H9 (cell line): ENCODE measurements at regions not wholly inside any gene's neighbourhood (a gene's known extent, or its start where the extent isn't known, plus 50 kb on each side); places are given as distances from the start of the nearest gene placed in this dataset.

Source experiments
- DNase-seq: peaks from one replicate; pipeline ENCODE4 v3.0.0-alpha.2; 2017
- H2AFZ ChIP-seq: one replicate; pipeline ENCODE4 v1.6.1; 2013; ENCODE audit warnings: mild to moderate bottlenecking, low read length, control low read depth, moderate library complexity
- H2AK5ac ChIP-seq: 2 replicates; pipeline ENCODE4 v1.6.1; 2013; ENCODE audit warnings: low read length, control low read depth, mixed read lengths; ENCODE audit not compliant: insufficient read length
- H2BK120ac ChIP-seq: one replicate; pipeline ENCODE4 v1.6.1; 2013; ENCODE audit warnings: low read depth, mild to moderate bottlenecking, low read length, control low read depth, inconsistent platforms; ENCODE audit not compliant: poor library complexity, severe bottlenecking
- H2BK12ac ChIP-seq: 2 replicates; pipeline ENCODE4 v1.6.1; 2013; ENCODE audit warnings: low read length, control low read depth, mixed read lengths, low read depth; ENCODE audit not compliant: insufficient read length
- H2BK15ac ChIP-seq: 2 replicates; pipeline ENCODE4 v1.6.1; 2013; ENCODE audit warnings: low read depth, low read length, control low read depth
- H2BK20ac ChIP-seq: one replicate; pipeline ENCODE4 v1.6.1; 2013; ENCODE audit warnings: low read depth, mild to moderate bottlenecking, low read length, control low read depth, inconsistent platforms; ENCODE audit not compliant: poor library complexity, severe bottlenecking
- H2BK5ac ChIP-seq: 2 replicates; pipeline ENCODE4 v1.6.1; 2013; ENCODE audit warnings: low read length, control low read depth, mixed read lengths; ENCODE audit not compliant: insufficient read length
- H3K14ac ChIP-seq: 2 replicates; pipeline ENCODE4 v1.6.1; 2013; ENCODE audit warnings: low read length, control low read depth; ENCODE audit not compliant: insufficient read depth
- H3K18ac ChIP-seq: 2 replicates; pipeline ENCODE4 v1.6.1; 2013; ENCODE audit warnings: low read depth, mild to moderate bottlenecking, mixed read lengths, low read length, control low read depth; ENCODE audit not compliant: insufficient read length
- H3K23ac ChIP-seq: 2 replicates; pipeline ENCODE4 v1.6.1; 2013; ENCODE audit warnings: low read length, control low read depth, mixed read lengths, low read depth; ENCODE audit not compliant: insufficient read length
- H3K23me2 ChIP-seq: 2 replicates; pipeline ENCODE4 v1.6.1; 2013; ENCODE audit warnings: low read depth, mild to moderate bottlenecking, mixed read lengths, low read length, control low read depth; ENCODE audit not compliant: insufficient read length, poor library complexity, severe bottlenecking
- H3K27ac ChIP-seq: 2 replicates; pipeline ENCODE4 v1.5.1; 2013; ENCODE audit warnings: low read length, control low read depth, mixed read lengths, low read depth; ENCODE audit not compliant: insufficient read length
- H3K27me3 ChIP-seq: 2 replicates; pipeline ENCODE4 v1.6.1; 2013; ENCODE audit warnings: low read length, control low read depth, inconsistent platforms; ENCODE audit not compliant: insufficient read depth
- H3K4ac ChIP-seq: 2 replicates; pipeline ENCODE4 v1.6.1; 2013; ENCODE audit warnings: low read depth, mild to moderate bottlenecking, control low read depth, inconsistent platforms, low read length, moderate library complexity
- H3K4me1 ChIP-seq: 2 replicates; pipeline ENCODE4 v1.6.1; 2013; ENCODE audit warnings: low read length, control low read depth, inconsistent platforms; ENCODE audit not compliant: insufficient read depth
- H3K4me2 ChIP-seq: 2 replicates; pipeline ENCODE4 v1.6.1; 2013; ENCODE audit warnings: low read length, control low read depth, mixed read lengths; ENCODE audit not compliant: insufficient read length, insufficient read depth
- H3K56ac ChIP-seq: 2 replicates; pipeline ENCODE4 v1.6.1; 2013; ENCODE audit warnings: low read depth, mild to moderate bottlenecking, mixed read lengths, low read length, control low read depth; ENCODE audit not compliant: insufficient read length
- H3K79me1 ChIP-seq: 2 replicates; pipeline ENCODE4 v1.6.1; 2013; ENCODE audit warnings: low read depth, mild to moderate bottlenecking, moderate library complexity, low read length, control low read depth, inconsistent platforms; ENCODE audit not compliant: insufficient read depth, poor library complexity, severe bottlenecking
- H3K79me2 ChIP-seq: 2 replicates; pipeline ENCODE4 v1.6.1; 2013; ENCODE audit warnings: low read length, control low read depth, inconsistent platforms; ENCODE audit not compliant: insufficient read depth
- H3K9ac ChIP-seq: 2 replicates; pipeline ENCODE4 v1.6.1; 2013; ENCODE audit warnings: low read length, control low read depth, mixed read lengths; ENCODE audit not compliant: insufficient read length; ENCODE audit errors: extremely low read depth
- H3K9me3 ChIP-seq: one replicate; pipeline ENCODE4 v1.6.1; 2013; ENCODE audit warnings: low read depth, low read length, inconsistent platforms; ENCODE audit not compliant: control insufficient read depth
- H3T11ph ChIP-seq: one replicate; pipeline ENCODE4 v1.6.1; 2013; ENCODE audit warnings: mild to moderate bottlenecking, low read length, control low read depth, inconsistent platforms
- H4K20me1 ChIP-seq: one replicate; pipeline ENCODE4 v1.6.1; 2013; ENCODE audit not compliant: control insufficient read depth, insufficient read length, insufficient read depth
- H4K5ac ChIP-seq: 2 replicates; pipeline ENCODE4 v1.6.1; 2013; ENCODE audit warnings: low read depth, mild to moderate bottlenecking, mixed read lengths, low read length, control low read depth; ENCODE audit not compliant: insufficient read length
- H4K8ac ChIP-seq: replicated peaks from 2 replicates; pipeline ENCODE4 v1.6.1; 2013; ENCODE audit warnings: low read length, control low read depth, mixed read lengths, low read depth; ENCODE audit not compliant: insufficient read length
- H4K91ac ChIP-seq: 2 replicates; pipeline ENCODE4 v1.6.1; 2013; ENCODE audit warnings: low read depth, mild to moderate bottlenecking, moderate library complexity, mixed read lengths, low read length, control low read depth; ENCODE audit not compliant: insufficient read length
- H3K27ac Mint-ChIP-seq, 3 experiments: 2 replicates in 2 of 3; 3 replicates in 1 of 3; pipeline ENCODE4 v1.8.0; 2020 to 2021; ENCODE audit warnings: mixed read lengths in 3 of 3, mild to moderate bottlenecking in 1 of 3, moderate library complexity in 1 of 3
- H3K27me3 Mint-ChIP-seq: 2 replicates; pipeline ENCODE4 v1.8.0; 2021; ENCODE audit warnings: low read depth, mild to moderate bottlenecking, moderate library complexity, mixed read lengths
- H3K36me3 Mint-ChIP-seq, 3 experiments: 2 replicates in 2 of 3; 3 replicates in 1 of 3; pipeline ENCODE4 v1.8.0; 2020 to 2021; ENCODE audit warnings: low read depth in 3 of 3, mixed read lengths in 3 of 3; ENCODE audit not compliant: insufficient read depth in 1 of 3
- H3K4me1 Mint-ChIP-seq, 2 experiments: 2 replicates each; pipeline ENCODE4 v1.8.0; 2020; ENCODE audit warnings: mixed read lengths in 2 of 2
- H3K4me3 Mint-ChIP-seq, 2 experiments: 2 replicates in 1 of 2; 3 replicates in 1 of 2; pipeline ENCODE4 v1.8.0; 2020 to 2021; ENCODE audit warnings: mild to moderate bottlenecking in 2 of 2, mixed read lengths in 2 of 2, moderate library complexity in 1 of 2
- H3K9me3 Mint-ChIP-seq, 2 experiments: 2 replicates in 1 of 2; 3 replicates in 1 of 2; pipeline ENCODE4 v1.8.0; 2020; ENCODE audit warnings: mild to moderate bottlenecking in 2 of 2, mixed read lengths in 2 of 2, moderate library complexity in 1 of 2
- CTCF ChIP-seq: fragments of 200-600 bp; sonication (generic); conservative IDR thresholded peaks from 3 replicates; pipeline ENCODE4 v1.8.0; 2021; ENCODE audit warnings: antibody characterized with exemption, mild to moderate bottlenecking
- WGBS: extraction: QIAGEN DNeasy Blood & Tissue Kit; methylation state at CpG from one replicate; pipeline ENCODE4 v1.1.7; 2013; ENCODE audit warnings: missing lambda C conversion rate, low lambda C conversion rate, mixed read lengths; ENCODE audit not compliant: insufficient read length; ENCODE audit errors: extremely low coverage; 5-methylcytosine and 5-hydroxymethylcytosine counted together

- Mint-ChIP-seq H3K27ac (no peak overlapping the region), H3K4me1 (peaks cover 0 to 2% of the 10 kb centered on the region in 2 experiments; a peak in 1 of 4 replicates), H3K27me3 (no peaks in the 10 kb centered on the region), H3K9me3 (no peaks in the 10 kb centered on the region), H3K36me3 (no peaks in the 10 kb centered on the region), H3K4me3 (no peak overlapping the region)
- Histone ChIP-seq H3K4ac (no peak overlapping the region), H3K9me3 (no peaks in the 10 kb centered on the region), H4K91ac (no peak overlapping the region), H4K20me1 (no peaks in the 10 kb centered on the region), H2BK5ac (no peak overlapping the region), H2BK120ac (no peak overlapping the region), H3K27me3 (no peaks in the 10 kb centered on the region), H3K4me2 (no peak overlapping the region), H3K27ac (no peak overlapping the region), H3K18ac (no peak overlapping the region), H3K23ac (no peak overlapping the region), H4K8ac (no peak overlapping the region), H3K4me1 (no peaks in the 10 kb centered on the region), H3K79me2 (no peaks in the 10 kb centered on the region), H3K23me2 (no peaks in the 10 kb centered on the region), H2BK15ac (no peak overlapping the region), H3K14ac (no peak overlapping the region), H3T11ph (no peak overlapping the region), H2AK5ac (no peak overlapping the region), H3K9ac (no peak overlapping the region), H2BK20ac (no peak overlapping the region), H4K5ac (no peak overlapping the region), H3K79me1 (no peaks in the 10 kb centered on the region), H2BK12ac (no peak overlapping the region), H3K56ac (no peak overlapping the region), H2AFZ (no peak overlapping the region)
- no peak for DNase-seq
- no CpG with 5 or more reads among the region's 7 CpGs for WGBS
- TF ChIP-seq CTCF = no peak
Observed at GRCh38 chr10:24790073-24790472, 66.4 kb upstream of the ARHGAP21 start.
